AG09309 (cell line): ENCODE measurements at regions not wholly inside any gene's neighbourhood (a gene's known extent, or its start where the extent isn't known, plus 50 kb on each side); places are given as distances from the start of the nearest gene placed in this dataset.

ENCODE experiments used
- DNase-seq: peaks from one replicate; pipeline ENCODE4 v3.0.0-alpha.2; 2010; ENCODE audit warnings: low read depth
- H3K4me3 ChIP-seq: 2 replicates; pipeline ENCODE4 v1.5.1; 2011; ENCODE audit warnings: mild to moderate bottlenecking, low read depth, low read length, moderate library complexity; ENCODE audit not compliant: control insufficient read depth
- CTCF ChIP-seq: IDR thresholded peaks from 2 replicates; pipeline ENCODE4 v1.5.1; 2011; ENCODE audit warnings: mild to moderate bottlenecking, low read depth, low read length, inconsistent platforms; ENCODE audit not compliant: insufficient read depth, control insufficient read depth; ENCODE audit errors: missing control alignments

GRCh38 chr4:123638834-123639233, 242.2 kb downstream of the SPRY1 start:
- no peak for TF ChIP-seq CTCF
- no peak overlapping the region for H3K4me3 ChIP-seq
- DNase-seq: no peak

GRCh38 chr4:123640271-123640670, 243.7 kb downstream of the SPRY1 start:
- no peak for TF ChIP-seq CTCF
- no peak for DNase-seq

GRCh38 chr4:123640824-123641223, 244.2 kb downstream of the SPRY1 start:
- no peak for TF ChIP-seq CTCF
- DNase-seq: no peak
- H3K4me3 ChIP-seq: no peak overlapping the region

More at GRCh38 chr4:123640271-123640670, 243.7 kb downstream of the SPRY1 start:
- H3K4me3 ChIP-seq: no peak overlapping the region

GRCh38 chr4:123643691-123644090, 247.1 kb downstream of the SPRY1 start:
- DNase-seq: no peak
- no peak overlapping the region for H3K4me3 ChIP-seq
- TF ChIP-seq CTCF: no peak

- no peak for TF ChIP-seq CTCF
- DNase-seq: no peak
- H3K4me3 ChIP-seq: no peak overlapping the region
Measured at GRCh38 chr4:123649250-123649644, 252.7 kb downstream of the SPRY1 start.

GRCh38 chr4:123649645-123650391, 253.2 kb downstream of the SPRY1 start:
- H3K4me3 ChIP-seq: no peak overlapping the region
- peak; percentile 67 for DNase-seq
- TF ChIP-seq CTCF: no peak
